ENCODE measurements at regions not wholly inside any gene's neighbourhood (a gene's known extent, or its start where the extent isn't known, plus 50 kb on each side); places are given as distances from the start of the nearest gene placed in this dataset.
"Not testable (repeated sequence)": the region's sequence is repeated elsewhere in the genome, so short reads cannot be mapped to it uniquely, and the experiment has no call there.

GRCh38 chr2:12456293-12457106, 260.2 kb upstream of the TRIB2 start:
- DNase-seq (ENCODE audit: low read depth): peak; percentile 31
- no peak for TF ChIP-seq CTCF (IDR thresholded peaks at IDR 0.05; ENCODE audit: control insufficient read depth, extremely low read depth, insufficient read depth)
- no peak overlapping the region for H3K4me3 ChIP-seq (ENCODE audit: low read depth, low read length)

GRCh38 chr2:12457831-12458230, 258.9 kb upstream of the TRIB2 start:
- no peak for DNase-seq (ENCODE audit: low read depth)

GRCh38 chr2:12463189-12463588, 253.5 kb upstream of the TRIB2 start:
- no peak overlapping the region for H3K4me3 ChIP-seq (ENCODE audit: low read depth, low read length)
- no peak for TF ChIP-seq CTCF (IDR thresholded peaks at IDR 0.05; ENCODE audit: control insufficient read depth, extremely low read depth, insufficient read depth)
- no peak for DNase-seq (ENCODE audit: low read depth)

More at GRCh38 chr2:12457831-12458230, 258.9 kb upstream of the TRIB2 start:
- H3K4me3 ChIP-seq (ENCODE audit: low read depth, low read length): no peak overlapping the region
- TF ChIP-seq CTCF (IDR thresholded peaks at IDR 0.05; ENCODE audit: control insufficient read depth, extremely low read depth, insufficient read depth): no peak

- no peak for TF ChIP-seq CTCF (IDR thresholded peaks at IDR 0.05; ENCODE audit: control insufficient read depth, extremely low read depth, insufficient read depth)
- H3K4me3 ChIP-seq (ENCODE audit: low read depth, low read length): no peak overlapping the region
- DNase-seq (ENCODE audit: low read depth): no peak
These were observed 251.1 kb upstream of the TRIB2 start for GRCh38 chr2:12465631-12466135.

- DNase-seq (ENCODE audit: low read depth): no peak
- TF ChIP-seq CTCF (IDR thresholded peaks at IDR 0.05; ENCODE audit: control insufficient read depth, extremely low read depth, insufficient read depth): no peak
- no peak overlapping the region for H3K4me3 ChIP-seq (ENCODE audit: low read depth, low read length)
These were observed 249.4 kb upstream of the TRIB2 start for GRCh38 chr2:12467303-12467702.

- no peak for DNase-seq (ENCODE audit: low read depth)
- no peak for TF ChIP-seq CTCF (IDR thresholded peaks at IDR 0.05; ENCODE audit: control insufficient read depth, extremely low read depth, insufficient read depth)
- no peak overlapping the region for H3K4me3 ChIP-seq (ENCODE audit: low read depth, low read length)
These were observed 247.6 kb upstream of the TRIB2 start for GRCh38 chr2:12469141-12469561.

- H3K4me3 ChIP-seq (ENCODE audit: low read depth, low read length); DNase-seq (ENCODE audit: low read depth): not testable (repeated sequence)
These were observed 244.5 kb upstream of the TRIB2 start for GRCh38 chr2:12472265-12472664.

Measured in LNCaP clone FGC (cell line).